ENCODE measurements at regions not wholly inside any gene's neighbourhood (a gene's known extent, or its start where the extent isn't known, plus 50 kb on each side); places are given as distances from the start of the nearest gene placed in this dataset.

- CTCF ChIA-PET = no interaction called here
- Mint-ChIP-seq H3K27me3 (ENCODE audit: insufficient read depth, unreplicated experiment) (no peaks in the 10 kb centered on the region), H3K4me1 (ENCODE audit: insufficient read depth, unreplicated experiment) (no peaks in the 10 kb centered on the region), H3K9me3 (ENCODE audit: unreplicated experiment) (peaks cover 31% of the 10 kb centered on the region), H3K27ac (ENCODE audit: low read depth, unreplicated experiment) (no peak overlapping the region), H3K36me3 (ENCODE audit: insufficient read depth, unreplicated experiment) (peaks cover 4% of the 10 kb centered on the region), H3K4me3 (ENCODE audit: unreplicated experiment) (no peak overlapping the region)
- TF ChIP-seq CTCF (IDR thresholded peaks at IDR 0.05; ENCODE audit: unreplicated experiment) = no peak
- no TSS peak for BruUV-seq (replicated peaks)
- intact Hi-C loops (cut with micrococcal nuclease) = no loop called here
- DNase-seq (ENCODE audit: unreplicated experiment) = no peak
- POLR2A ChIA-PET = no interaction called here
These were observed 589.2 kb upstream of the SALL3 start for GRCh38 chr18:78390348-78390951.

GRCh38 chr18:78390952-78391348 is 588.7 kb upstream of the SALL3 start:
- Mint-ChIP-seq H3K4me3 (ENCODE audit: unreplicated experiment) (no peak overlapping the region), H3K36me3 (ENCODE audit: insufficient read depth, unreplicated experiment) (peaks cover 4% of the 10 kb centered on the region), H3K27ac (ENCODE audit: low read depth, unreplicated experiment) (no peak overlapping the region), H3K27me3 (ENCODE audit: insufficient read depth, unreplicated experiment) (no peaks in the 10 kb centered on the region), H3K4me1 (ENCODE audit: insufficient read depth, unreplicated experiment) (no peaks in the 10 kb centered on the region), H3K9me3 (ENCODE audit: unreplicated experiment) (peaks cover 26% of the 10 kb centered on the region)
- intact Hi-C loops (cut with micrococcal nuclease) = no loop called here
- no TSS peak for BruUV-seq (replicated peaks)
- POLR2A ChIA-PET = no interaction called here
- CTCF ChIA-PET = no interaction called here
- no peak for DNase-seq (ENCODE audit: unreplicated experiment)
- no peak for TF ChIP-seq CTCF (IDR thresholded peaks at IDR 0.05; ENCODE audit: unreplicated experiment)

- peaks cover 4% of the 10 kb centered on the region for H3K36me3 Mint-ChIP-seq (ENCODE audit: insufficient read depth, unreplicated experiment)
- TF ChIP-seq CTCF (IDR thresholded peaks at IDR 0.05; ENCODE audit: unreplicated experiment) = no peak
- ChIA-PET POLR2A (interaction anchor here (0.6 kb wide), 1 partner anchor 73 kb away, joined by 3 read pairs; no protein-coding TSS in a partner anchor), CTCF (interaction anchor here (0.6 to 0.7 kb wide), 2 partner anchors 531 to 855 kb away, joined by 3 read pairs; no protein-coding TSS in a partner anchor)
- intact Hi-C loops (cut with micrococcal nuclease) = no loop called here
- no peaks in the 10 kb centered on the region for H3K4me1 Mint-ChIP-seq (ENCODE audit: insufficient read depth, unreplicated experiment)
- H3K27ac Mint-ChIP-seq (ENCODE audit: low read depth, unreplicated experiment) = no peak overlapping the region
- DNase-seq (ENCODE audit: unreplicated experiment) = no peak
- BruUV-seq (replicated peaks) = no TSS peak
- no peak overlapping the region for H3K4me3 Mint-ChIP-seq (ENCODE audit: unreplicated experiment)
- peaks cover 11% of the 10 kb centered on the region for H3K9me3 Mint-ChIP-seq (ENCODE audit: unreplicated experiment)
- no peaks in the 10 kb centered on the region for H3K27me3 Mint-ChIP-seq (ENCODE audit: insufficient read depth, unreplicated experiment)
These were observed 586.3 kb upstream of the SALL3 start for GRCh38 chr18:78393086-78393862.

GRCh38 chr18:78396077-78396476 is 583.5 kb upstream of the SALL3 start:
- no peaks in the 10 kb centered on the region for H3K27me3 Mint-ChIP-seq (ENCODE audit: insufficient read depth, unreplicated experiment)
- no peak overlapping the region for H3K27ac Mint-ChIP-seq (ENCODE audit: low read depth, unreplicated experiment)
- H3K4me3 Mint-ChIP-seq (ENCODE audit: unreplicated experiment) = no peak overlapping the region
- BruUV-seq (replicated peaks) = no TSS peak
- no peak for DNase-seq (ENCODE audit: unreplicated experiment)
- POLR2A ChIA-PET = no interaction called here
- CTCF ChIA-PET = no interaction called here
- no peak for TF ChIP-seq CTCF (IDR thresholded peaks at IDR 0.05; ENCODE audit: unreplicated experiment)
- H3K9me3 Mint-ChIP-seq (ENCODE audit: unreplicated experiment) = peaks cover 2% of the 10 kb centered on the region
- peaks cover 4% of the 10 kb centered on the region for H3K36me3 Mint-ChIP-seq (ENCODE audit: insufficient read depth, unreplicated experiment)
- H3K4me1 Mint-ChIP-seq (ENCODE audit: insufficient read depth, unreplicated experiment) = no peaks in the 10 kb centered on the region
- intact Hi-C loops (cut with micrococcal nuclease) = no loop called here

Data from MCF 10A (cell line).